ENCODE measurements at regions not wholly inside any gene's neighbourhood (a gene's known extent, or its start where the extent isn't known, plus 50 kb on each side); places are given as distances from the start of the nearest gene placed in this dataset.

DNA sequence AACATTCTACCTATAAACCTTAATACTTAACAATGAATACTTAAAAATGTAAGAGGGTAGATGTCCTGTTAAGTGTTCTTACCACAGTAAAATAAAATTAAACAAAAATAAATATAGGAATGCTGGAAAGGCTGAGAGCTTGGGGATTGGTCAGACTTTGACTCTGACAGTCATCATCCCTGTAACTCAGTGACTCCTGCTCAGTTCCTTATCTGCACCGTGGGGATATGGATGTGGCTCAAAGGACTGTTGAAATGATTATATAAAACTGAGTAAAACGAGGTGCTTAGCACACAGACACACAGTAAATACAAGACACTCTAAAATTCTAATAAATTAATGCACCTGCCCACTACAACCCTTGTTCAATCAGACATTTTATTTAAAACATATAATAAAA lies 338.6 kb downstream of the TMEM114 start:
- peaks cover 6% of the 10 kb centered on the region for H3K9me3 Mint-ChIP-seq (ENCODE audit: unreplicated experiment)
- TF ChIP-seq, protein P1, sequence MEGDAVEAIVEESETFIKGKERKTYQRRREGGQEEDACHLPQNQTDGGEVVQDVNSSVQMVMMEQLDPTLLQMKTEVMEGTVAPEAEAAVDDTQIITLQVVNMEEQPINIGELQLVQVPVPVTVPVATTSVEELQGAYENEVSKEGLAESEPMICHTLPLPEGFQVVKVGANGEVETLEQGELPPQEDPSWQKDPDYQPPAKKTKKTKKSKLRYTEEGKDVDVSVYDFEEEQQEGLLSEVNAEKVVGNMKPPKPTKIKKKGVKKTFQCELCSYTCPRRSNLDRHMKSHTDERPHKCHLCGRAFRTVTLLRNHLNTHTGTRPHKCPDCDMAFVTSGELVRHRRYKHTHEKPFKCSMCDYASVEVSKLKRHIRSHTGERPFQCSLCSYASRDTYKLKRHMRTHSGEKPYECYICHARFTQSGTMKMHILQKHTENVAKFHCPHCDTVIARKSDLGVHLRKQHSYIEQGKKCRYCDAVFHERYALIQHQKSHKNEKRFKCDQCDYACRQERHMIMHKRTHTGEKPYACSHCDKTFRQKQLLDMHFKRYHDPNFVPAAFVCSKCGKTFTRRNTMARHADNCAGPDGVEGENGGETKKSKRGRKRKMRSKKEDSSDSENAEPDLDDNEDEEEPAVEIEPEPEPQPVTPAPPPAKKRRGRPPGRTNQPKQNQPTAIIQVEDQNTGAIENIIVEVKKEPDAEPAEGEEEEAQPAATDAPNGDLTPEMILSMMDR (IDR thresholded peaks at IDR 0.05; ENCODE audit: partially characterized antibody, unreplicated experiment): no peak
- no peak overlapping the region for H3K27ac Mint-ChIP-seq (ENCODE audit: unreplicated experiment)
- no peak for DNase-seq
- H3K36me3 Mint-ChIP-seq (ENCODE audit: unreplicated experiment): peaks cover 4% of the 10 kb centered on the region
- no peak overlapping the region for H3K4me3 Mint-ChIP-seq (ENCODE audit: unreplicated experiment)
- H3K27me3 Mint-ChIP-seq (ENCODE audit: unreplicated experiment): no peaks in the 10 kb centered on the region
- no peaks in the 10 kb centered on the region for H3K4me1 Mint-ChIP-seq (ENCODE audit: low read depth, unreplicated experiment)

- Mint-ChIP-seq H3K9me3 (ENCODE audit: unreplicated experiment) (peaks cover 6% of the 10 kb centered on the region), H3K27me3 (ENCODE audit: unreplicated experiment) (no peaks in the 10 kb centered on the region), H3K4me3 (ENCODE audit: unreplicated experiment) (no peak overlapping the region), H3K27ac (ENCODE audit: unreplicated experiment) (no peak overlapping the region), H3K4me1 (ENCODE audit: low read depth, unreplicated experiment) (no peaks in the 10 kb centered on the region), H3K36me3 (ENCODE audit: unreplicated experiment) (peaks cover under 1% of the 10 kb centered on the region)
- TF ChIP-seq, protein P1 (IDR thresholded peaks at IDR 0.05; ENCODE audit: partially characterized antibody, unreplicated experiment): no peak
- no peak for DNase-seq
These were observed 339.0 kb downstream of the TMEM114 start for GRCh38 chr16:8251298-8251697.

GRCh38 chr16:8247993-8248392 lies 342.3 kb downstream of the TMEM114 start:
- peaks cover 7% of the 10 kb centered on the region for H3K9me3 Mint-ChIP-seq (ENCODE audit: unreplicated experiment)
- H3K36me3 Mint-ChIP-seq (ENCODE audit: unreplicated experiment): no peaks in the 10 kb centered on the region
- no peak overlapping the region for H3K4me3 Mint-ChIP-seq (ENCODE audit: unreplicated experiment)
- no peaks in the 10 kb centered on the region for H3K4me1 Mint-ChIP-seq (ENCODE audit: low read depth, unreplicated experiment)
- no peaks in the 10 kb centered on the region for H3K27me3 Mint-ChIP-seq (ENCODE audit: unreplicated experiment)
- no peak overlapping the region for H3K27ac Mint-ChIP-seq (ENCODE audit: unreplicated experiment)
- TF ChIP-seq, protein P1 (IDR thresholded peaks at IDR 0.05; ENCODE audit: partially characterized antibody, unreplicated experiment): no peak
- DNase-seq: no peak

GRCh38 chr16:8243981-8244380 lies 346.3 kb downstream of the TMEM114 start:
- TF ChIP-seq, protein P1 (IDR thresholded peaks at IDR 0.05; ENCODE audit: partially characterized antibody, unreplicated experiment): no peak
- Mint-ChIP-seq H3K27me3 (ENCODE audit: unreplicated experiment) (peaks cover 2% of the 10 kb centered on the region), H3K9me3 (ENCODE audit: unreplicated experiment) (peaks cover 2% of the 10 kb centered on the region), H3K4me1 (ENCODE audit: low read depth, unreplicated experiment) (no peaks in the 10 kb centered on the region), H3K4me3 (ENCODE audit: unreplicated experiment) (no peak overlapping the region), H3K36me3 (ENCODE audit: unreplicated experiment) (no peaks in the 10 kb centered on the region), H3K27ac (ENCODE audit: unreplicated experiment) (no peak overlapping the region)
- DNase-seq: no peak

DNA sequence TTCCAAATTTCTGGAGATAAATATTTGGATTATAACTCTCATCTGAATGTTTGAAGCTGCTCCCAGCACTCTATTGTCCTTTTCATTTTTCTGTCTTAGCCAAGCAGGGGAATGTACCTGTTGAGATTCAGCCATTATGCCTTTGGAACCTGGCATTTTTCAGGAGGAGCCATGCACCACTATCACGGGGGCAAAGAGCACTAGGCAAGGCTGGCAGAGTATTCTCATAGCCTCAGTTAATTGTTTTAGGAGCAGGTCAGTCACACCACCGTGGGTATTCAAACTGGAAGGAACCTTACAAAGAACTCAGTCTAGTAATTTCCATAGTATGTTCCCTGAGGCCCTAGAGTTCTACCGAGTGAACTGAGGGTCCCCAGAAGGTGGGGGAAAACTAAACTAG lies 348.9 kb downstream of the TMEM114 start:
- Mint-ChIP-seq H3K4me3 (ENCODE audit: unreplicated experiment) (no peak overlapping the region), H3K36me3 (ENCODE audit: unreplicated experiment) (peaks cover 4% of the 10 kb centered on the region), H3K4me1 (ENCODE audit: low read depth, unreplicated experiment) (no peaks in the 10 kb centered on the region), H3K27ac (ENCODE audit: unreplicated experiment) (no peak overlapping the region), H3K27me3 (ENCODE audit: unreplicated experiment) (peaks cover 6% of the 10 kb centered on the region), H3K9me3 (ENCODE audit: unreplicated experiment) (peaks cover 6% of the 10 kb centered on the region)
- TF ChIP-seq, protein P1 (IDR thresholded peaks at IDR 0.05; ENCODE audit: partially characterized antibody, unreplicated experiment): no peak
- no peak for DNase-seq

Measured in glutamatergic neuron (in vitro differentiated cells).